ENCODE measurements at regions not wholly inside any gene's neighbourhood (a gene's known extent, or its start where the extent isn't known, plus 50 kb on each side); places are given as distances from the start of the nearest gene placed in this dataset.

DNA sequence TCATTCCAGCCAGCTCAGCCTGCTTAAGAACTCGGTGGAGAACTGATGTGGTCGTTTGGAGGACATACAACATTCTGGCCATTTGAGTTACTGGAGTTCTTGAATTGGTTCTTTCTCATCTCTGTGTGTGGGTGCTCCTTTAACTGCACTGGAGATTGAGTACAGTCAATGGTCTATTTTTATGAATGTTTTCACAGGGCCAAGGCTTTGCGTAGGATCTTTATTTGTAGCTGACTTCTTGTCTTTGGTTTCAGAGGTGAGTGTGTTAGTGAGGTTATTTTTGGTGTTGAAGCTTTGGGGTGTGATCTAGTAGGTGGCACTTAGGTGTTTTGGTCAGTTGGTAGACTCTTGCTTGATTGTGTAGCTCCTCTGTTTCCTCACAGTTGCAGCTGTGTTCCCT lies 288.4 kb downstream of the LHFPL1 start:
- TF ChIP-seq, protein P1, sequence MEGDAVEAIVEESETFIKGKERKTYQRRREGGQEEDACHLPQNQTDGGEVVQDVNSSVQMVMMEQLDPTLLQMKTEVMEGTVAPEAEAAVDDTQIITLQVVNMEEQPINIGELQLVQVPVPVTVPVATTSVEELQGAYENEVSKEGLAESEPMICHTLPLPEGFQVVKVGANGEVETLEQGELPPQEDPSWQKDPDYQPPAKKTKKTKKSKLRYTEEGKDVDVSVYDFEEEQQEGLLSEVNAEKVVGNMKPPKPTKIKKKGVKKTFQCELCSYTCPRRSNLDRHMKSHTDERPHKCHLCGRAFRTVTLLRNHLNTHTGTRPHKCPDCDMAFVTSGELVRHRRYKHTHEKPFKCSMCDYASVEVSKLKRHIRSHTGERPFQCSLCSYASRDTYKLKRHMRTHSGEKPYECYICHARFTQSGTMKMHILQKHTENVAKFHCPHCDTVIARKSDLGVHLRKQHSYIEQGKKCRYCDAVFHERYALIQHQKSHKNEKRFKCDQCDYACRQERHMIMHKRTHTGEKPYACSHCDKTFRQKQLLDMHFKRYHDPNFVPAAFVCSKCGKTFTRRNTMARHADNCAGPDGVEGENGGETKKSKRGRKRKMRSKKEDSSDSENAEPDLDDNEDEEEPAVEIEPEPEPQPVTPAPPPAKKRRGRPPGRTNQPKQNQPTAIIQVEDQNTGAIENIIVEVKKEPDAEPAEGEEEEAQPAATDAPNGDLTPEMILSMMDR (conservative IDR thresholded peaks at IDR 0.05; ENCODE audit: low read depth in 2 of 2) = no peak
- TF ChIP-seq EZH2phosphoT487 (IDR thresholded peaks at IDR 0.05; ENCODE audit: unreplicated experiment) = no peak
- no peak for TF ChIP-seq POLR2AphosphoS5 (IDR thresholded peaks at IDR 0.05; ENCODE audit: low read depth)
- no peak for TF ChIP-seq JUNB (IDR thresholded peaks at IDR 0.05; ENCODE audit: unreplicated experiment)
- TF ChIP-seq EZH2 (IDR thresholded peaks at IDR 0.05; ENCODE audit: low read depth, unreplicated experiment) = no peak
- TF ChIP-seq, protein P2, sequence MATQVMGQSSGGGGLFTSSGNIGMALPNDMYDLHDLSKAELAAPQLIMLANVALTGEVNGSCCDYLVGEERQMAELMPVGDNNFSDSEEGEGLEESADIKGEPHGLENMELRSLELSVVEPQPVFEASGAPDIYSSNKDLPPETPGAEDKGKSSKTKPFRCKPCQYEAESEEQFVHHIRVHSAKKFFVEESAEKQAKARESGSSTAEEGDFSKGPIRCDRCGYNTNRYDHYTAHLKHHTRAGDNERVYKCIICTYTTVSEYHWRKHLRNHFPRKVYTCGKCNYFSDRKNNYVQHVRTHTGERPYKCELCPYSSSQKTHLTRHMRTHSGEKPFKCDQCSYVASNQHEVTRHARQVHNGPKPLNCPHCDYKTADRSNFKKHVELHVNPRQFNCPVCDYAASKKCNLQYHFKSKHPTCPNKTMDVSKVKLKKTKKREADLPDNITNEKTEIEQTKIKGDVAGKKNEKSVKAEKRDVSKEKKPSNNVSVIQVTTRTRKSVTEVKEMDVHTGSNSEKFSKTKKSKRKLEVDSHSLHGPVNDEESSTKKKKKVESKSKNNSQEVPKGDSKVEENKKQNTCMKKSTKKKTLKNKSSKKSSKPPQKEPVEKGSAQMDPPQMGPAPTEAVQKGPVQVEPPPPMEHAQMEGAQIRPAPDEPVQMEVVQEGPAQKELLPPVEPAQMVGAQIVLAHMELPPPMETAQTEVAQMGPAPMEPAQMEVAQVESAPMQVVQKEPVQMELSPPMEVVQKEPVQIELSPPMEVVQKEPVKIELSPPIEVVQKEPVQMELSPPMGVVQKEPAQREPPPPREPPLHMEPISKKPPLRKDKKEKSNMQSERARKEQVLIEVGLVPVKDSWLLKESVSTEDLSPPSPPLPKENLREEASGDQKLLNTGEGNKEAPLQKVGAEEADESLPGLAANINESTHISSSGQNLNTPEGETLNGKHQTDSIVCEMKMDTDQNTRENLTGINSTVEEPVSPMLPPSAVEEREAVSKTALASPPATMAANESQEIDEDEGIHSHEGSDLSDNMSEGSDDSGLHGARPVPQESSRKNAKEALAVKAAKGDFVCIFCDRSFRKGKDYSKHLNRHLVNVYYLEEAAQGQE (IDR thresholded peaks at IDR 0.05; ENCODE audit: unreplicated experiment) = no peak
- TF ChIP-seq, protein P3, sequence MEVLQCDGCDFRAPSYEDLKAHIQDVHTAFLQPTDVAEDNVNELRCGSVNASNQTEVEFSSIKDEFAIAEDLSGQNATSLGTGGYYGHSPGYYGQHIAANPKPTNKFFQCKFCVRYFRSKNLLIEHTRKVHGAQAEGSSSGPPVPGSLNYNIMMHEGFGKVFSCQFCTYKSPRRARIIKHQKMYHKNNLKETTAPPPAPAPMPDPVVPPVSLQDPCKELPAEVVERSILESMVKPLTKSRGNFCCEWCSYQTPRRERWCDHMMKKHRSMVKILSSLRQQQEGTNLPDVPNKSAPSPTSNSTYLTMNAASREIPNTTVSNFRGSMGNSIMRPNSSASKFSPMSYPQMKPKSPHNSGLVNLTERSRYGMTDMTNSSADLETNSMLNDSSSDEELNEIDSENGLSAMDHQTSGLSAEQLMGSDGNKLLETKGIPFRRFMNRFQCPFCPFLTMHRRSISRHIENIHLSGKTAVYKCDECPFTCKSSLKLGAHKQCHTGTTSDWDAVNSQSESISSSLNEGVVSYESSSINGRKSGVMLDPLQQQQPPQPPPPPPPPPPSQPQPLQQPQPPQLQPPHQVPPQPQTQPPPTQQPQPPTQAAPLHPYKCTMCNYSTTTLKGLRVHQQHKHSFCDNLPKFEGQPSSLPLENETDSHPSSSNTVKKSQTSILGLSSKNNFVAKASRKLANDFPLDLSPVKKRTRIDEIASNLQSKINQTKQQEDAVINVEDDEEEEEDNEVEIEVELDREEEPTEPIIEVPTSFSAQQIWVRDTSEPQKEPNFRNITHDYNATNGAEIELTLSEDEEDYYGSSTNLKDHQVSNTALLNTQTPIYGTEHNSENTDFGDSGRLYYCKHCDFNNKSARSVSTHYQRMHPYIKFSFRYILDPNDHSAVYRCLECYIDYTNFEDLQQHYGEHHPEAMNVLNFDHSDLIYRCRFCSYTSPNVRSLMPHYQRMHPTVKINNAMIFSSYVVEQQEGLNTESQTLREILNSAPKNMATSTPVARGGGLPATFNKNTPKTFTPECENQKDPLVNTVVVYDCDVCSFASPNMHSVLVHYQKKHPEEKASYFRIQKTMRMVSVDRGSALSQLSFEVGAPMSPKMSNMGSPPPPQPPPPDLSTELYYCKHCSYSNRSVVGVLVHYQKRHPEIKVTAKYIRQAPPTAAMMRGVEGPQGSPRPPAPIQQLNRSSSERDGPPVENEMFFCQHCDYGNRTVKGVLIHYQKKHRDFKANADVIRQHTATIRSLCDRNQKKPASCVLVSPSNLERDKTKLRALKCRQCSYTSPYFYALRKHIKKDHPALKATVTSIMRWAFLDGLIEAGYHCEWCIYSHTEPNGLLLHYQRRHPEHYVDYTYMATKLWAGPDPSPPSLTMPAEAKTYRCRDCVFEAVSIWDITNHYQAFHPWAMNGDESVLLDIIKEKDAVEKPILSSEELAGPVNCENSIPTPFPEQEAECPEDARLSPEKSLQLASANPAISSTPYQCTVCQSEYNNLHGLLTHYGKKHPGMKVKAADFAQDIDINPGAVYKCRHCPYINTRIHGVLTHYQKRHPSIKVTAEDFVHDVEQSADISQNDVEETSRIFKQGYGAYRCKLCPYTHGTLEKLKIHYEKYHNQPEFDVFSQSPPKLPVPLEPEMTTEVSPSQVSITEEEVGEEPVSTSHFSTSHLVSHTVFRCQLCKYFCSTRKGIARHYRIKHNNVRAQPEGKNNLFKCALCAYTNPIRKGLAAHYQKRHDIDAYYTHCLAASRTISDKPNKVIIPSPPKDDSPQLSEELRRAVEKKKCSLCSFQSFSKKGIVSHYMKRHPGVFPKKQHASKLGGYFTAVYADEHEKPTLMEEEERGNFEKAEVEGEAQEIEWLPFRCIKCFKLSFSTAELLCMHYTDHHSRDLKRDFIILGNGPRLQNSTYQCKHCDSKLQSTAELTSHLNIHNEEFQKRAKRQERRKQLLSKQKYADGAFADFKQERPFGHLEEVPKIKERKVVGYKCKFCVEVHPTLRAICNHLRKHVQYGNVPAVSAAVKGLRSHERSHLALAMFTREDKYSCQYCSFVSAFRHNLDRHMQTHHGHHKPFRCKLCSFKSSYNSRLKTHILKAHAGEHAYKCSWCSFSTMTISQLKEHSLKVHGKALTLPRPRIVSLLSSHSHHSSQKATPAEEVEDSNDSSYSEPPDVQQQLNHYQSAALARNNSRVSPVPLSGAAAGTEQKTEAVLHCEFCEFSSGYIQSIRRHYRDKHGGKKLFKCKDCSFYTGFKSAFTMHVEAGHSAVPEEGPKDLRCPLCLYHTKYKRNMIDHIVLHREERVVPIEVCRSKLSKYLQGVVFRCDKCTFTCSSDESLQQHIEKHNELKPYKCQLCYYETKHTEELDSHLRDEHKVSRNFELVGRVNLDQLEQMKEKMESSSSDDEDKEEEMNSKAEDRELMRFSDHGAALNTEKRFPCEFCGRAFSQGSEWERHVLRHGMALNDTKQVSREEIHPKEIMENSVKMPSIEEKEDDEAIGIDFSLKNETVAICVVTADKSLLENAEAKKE (CRISPR knock-in tag; IDR thresholded peaks at IDR 0.05) = no peak
- no peak for TF ChIP-seq STAT1 (IDR thresholded peaks at IDR 0.05; ENCODE audit: unreplicated experiment)
